ENCODE measurements at regions not wholly inside any gene's neighbourhood (a gene's known extent, or its start where the extent isn't known, plus 50 kb on each side); places are given as distances from the start of the nearest gene placed in this dataset.

DNA sequence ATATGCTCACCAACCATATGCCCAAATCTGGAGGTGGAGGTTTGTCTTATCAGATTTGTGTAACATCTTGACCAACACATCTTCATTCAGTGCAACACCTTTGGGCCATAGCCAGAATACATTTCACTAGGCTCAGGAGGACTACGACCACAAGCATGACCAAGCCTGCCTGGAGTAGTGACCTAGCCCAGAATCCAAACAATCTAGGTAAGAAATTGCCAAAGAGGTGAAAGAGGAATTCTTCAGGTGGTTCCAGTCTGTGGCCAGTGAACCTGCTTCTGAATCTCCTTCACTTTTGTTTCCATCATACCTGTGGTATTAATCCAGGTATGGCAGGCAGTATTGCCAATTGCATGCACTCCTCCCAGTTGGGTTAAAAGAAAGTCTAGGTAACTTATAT lies 112.8 kb upstream of the RAB18 start:
- TF ChIP-seq POLR2A (IDR thresholded peaks at IDR 0.05; ENCODE audit: low read depth, low read length) (no peak), TAF1 (IDR thresholded peaks at IDR 0.05; ENCODE audit: borderline replicate concordance, low read depth, low read length) (no peak), POLR2AphosphoS5 (IDR thresholded peaks at IDR 0.05; ENCODE audit: low read depth, low read length) (no peak)

Measured in GM12892 (cell line).